ENCODE measurements at regions not wholly inside any gene's neighbourhood (a gene's known extent, or its start where the extent isn't known, plus 50 kb on each side); places are given as distances from the start of the nearest gene placed in this dataset.

GRCh38 chr20:24095303-24095702 is 106.7 kb upstream of the GGTLC1 start:
- ChIA-PET POLR2A (ENCODE audit: low non-redundant PET) (no interaction called here), CTCF (interaction anchor here (0.8 kb wide), 1 partner anchor 10 kb away, joined by 3 read pairs; no protein-coding TSS in a partner anchor)
- H3K4me1 ChIP-seq (ENCODE audit: insufficient read depth, low read length, poor library complexity, severe bottlenecking): no peaks in the 10 kb centered on the region
- intact Hi-C loops (cut with micrococcal nuclease; ENCODE audit: unreplicated experiment): no loop called here
- no peaks in the 10 kb centered on the region for H3K9me3 ChIP-seq (ENCODE audit: low read depth, low read length, poor library complexity, severe bottlenecking)
- no TSS peak for BruUV-seq (replicated peaks)
- no peak for DNase-seq (ENCODE audit: low spot score)
- H3K36me3 ChIP-seq (ENCODE audit: insufficient read depth, low read length, poor library complexity, severe bottlenecking): no peaks in the 10 kb centered on the region
- no peaks in the 10 kb centered on the region for H3K27me3 ChIP-seq (replicated peaks; ENCODE audit: insufficient read depth, low read depth, low read length, poor library complexity)
- no peak overlapping the region for H3K27ac ChIP-seq (ENCODE audit: low read depth, low read length, poor library complexity, severe bottlenecking)
- no peak overlapping the region for H3K4me3 ChIP-seq (ENCODE audit: low read depth, low read length, poor library complexity, severe bottlenecking)
- TF ChIP-seq CTCF (conservative IDR thresholded peaks at IDR 0.05; ENCODE audit: low read depth, low read length) (no peak), EZH2 (IDR thresholded peaks at IDR 0.05; ENCODE audit: borderline replicate concordance, low read depth, low read length, poor library complexity, severe bottlenecking) (no peak)

- Histone ChIP-seq H3K4me1 (ENCODE audit: insufficient read depth, low read length, poor library complexity, severe bottlenecking) (no peaks in the 10 kb centered on the region), H3K9me3 (ENCODE audit: low read depth, low read length, poor library complexity, severe bottlenecking) (no peaks in the 10 kb centered on the region), H3K27ac (ENCODE audit: low read depth, low read length, poor library complexity, severe bottlenecking) (no peak overlapping the region), H3K27me3 (replicated peaks; ENCODE audit: insufficient read depth, low read depth, low read length, poor library complexity) (no peaks in the 10 kb centered on the region), H3K36me3 (ENCODE audit: insufficient read depth, low read length, poor library complexity, severe bottlenecking) (no peaks in the 10 kb centered on the region), H3K4me3 (ENCODE audit: low read depth, low read length, poor library complexity, severe bottlenecking) (no peak overlapping the region)
- intact Hi-C loops (cut with micrococcal nuclease; ENCODE audit: unreplicated experiment): no loop called here
- TF ChIP-seq EZH2 (IDR thresholded peaks at IDR 0.05; ENCODE audit: borderline replicate concordance, low read depth, low read length, poor library complexity, severe bottlenecking) (no peak), CTCF (conservative IDR thresholded peaks at IDR 0.05; ENCODE audit: low read depth, low read length) (no peak)
- ChIA-PET POLR2A (ENCODE audit: low non-redundant PET) (no interaction called here), CTCF (no interaction called here)
- DNase-seq (ENCODE audit: low spot score): no peak
- no TSS peak for BruUV-seq (replicated peaks)
Measured at GRCh38 chr20:24089576-24089975, 101.0 kb upstream of the GGTLC1 start.

- POLR2A ChIA-PET (ENCODE audit: low non-redundant PET): no interaction called here
- intact Hi-C loops (cut with micrococcal nuclease; ENCODE audit: unreplicated experiment): no loop called here
- H3K27ac ChIP-seq (ENCODE audit: low read depth, low read length, poor library complexity, severe bottlenecking): no peak overlapping the region
- no peak for TF ChIP-seq CTCF (conservative IDR thresholded peaks at IDR 0.05; ENCODE audit: low read depth, low read length)
- TF ChIP-seq EZH2 (IDR thresholded peaks at IDR 0.05; ENCODE audit: borderline replicate concordance, low read depth, low read length, poor library complexity, severe bottlenecking): no peak
- no peaks in the 10 kb centered on the region for H3K36me3 ChIP-seq (ENCODE audit: insufficient read depth, low read length, poor library complexity, severe bottlenecking)
- H3K27me3 ChIP-seq (replicated peaks; ENCODE audit: insufficient read depth, low read depth, low read length, poor library complexity): no peaks in the 10 kb centered on the region
- CTCF ChIA-PET: no interaction called here
- H3K4me3 ChIP-seq (ENCODE audit: low read depth, low read length, poor library complexity, severe bottlenecking): no peak overlapping the region
- no peaks in the 10 kb centered on the region for H3K4me1 ChIP-seq (ENCODE audit: insufficient read depth, low read length, poor library complexity, severe bottlenecking)
- no peaks in the 10 kb centered on the region for H3K9me3 ChIP-seq (ENCODE audit: low read depth, low read length, poor library complexity, severe bottlenecking)
- DNase-seq (ENCODE audit: low spot score): no peak
- no TSS peak for BruUV-seq (replicated peaks)
Measured at GRCh38 chr20:24086121-24086520, 97.5 kb upstream of the GGTLC1 start.

Measured in A673 (cell line).